IPS-15b (cell line): ENCODE measurements at regions not wholly inside any gene's neighbourhood (a gene's known extent, or its start where the extent isn't known, plus 50 kb on each side); places are given as distances from the start of the nearest gene placed in this dataset.

Experiments used
- H3K27me3 ChIP-seq: one replicate; pipeline ENCODE4 v1.6.1; 2013; ENCODE audit warnings: low read length; ENCODE audit not compliant: control insufficient read depth, insufficient read depth
- H3K36me3 ChIP-seq: one replicate; pipeline ENCODE4 v1.6.1; 2013; ENCODE audit warnings: low read length; ENCODE audit not compliant: control insufficient read depth, insufficient read depth
- H3K4me1 ChIP-seq: one replicate; pipeline ENCODE4 v1.6.1; 2013; ENCODE audit warnings: mild to moderate bottlenecking, low read length; ENCODE audit not compliant: control insufficient read depth, insufficient read depth
- H3K4me3 ChIP-seq: one replicate; pipeline ENCODE4 v1.5.1; 2013; ENCODE audit warnings: low read depth, low read length
- H3K9ac ChIP-seq: one replicate; pipeline ENCODE4 v1.6.1; 2013; ENCODE audit warnings: low read depth, mild to moderate bottlenecking, low read length
- H3K9me3 ChIP-seq: one replicate; pipeline ENCODE4 v1.6.1; 2013; ENCODE audit warnings: mild to moderate bottlenecking, low read length; ENCODE audit not compliant: control insufficient read depth, insufficient read depth

GRCh38 chr4:121457278-121457875, 76.6 kb upstream of the QRFPR start:
- H3K27me3 ChIP-seq, result no peaks in the 10 kb centered on the region

GRCh38 chr4:121455285-121455684, 74.5 kb upstream of the QRFPR start:
- peaks cover 6% of the 10 kb centered on the region for H3K4me1 ChIP-seq
- H3K9me3 ChIP-seq, result no peaks in the 10 kb centered on the region
- no peak overlapping the region for H3K4me3 ChIP-seq
- H3K9ac ChIP-seq, result no peak overlapping the region
- no peaks in the 10 kb centered on the region for H3K27me3 ChIP-seq
- no peaks in the 10 kb centered on the region for H3K36me3 ChIP-seq

More at GRCh38 chr4:121457278-121457875, 76.6 kb upstream of the QRFPR start:
- Histone ChIP-seq H3K9ac (no peak overlapping the region), H3K4me3 (no peak overlapping the region), H3K36me3 (no peaks in the 10 kb centered on the region), H3K4me1 (peaks cover 6% of the 10 kb centered on the region), H3K9me3 (no peaks in the 10 kb centered on the region)

- Histone ChIP-seq H3K27me3 (no peaks in the 10 kb centered on the region), H3K4me1 (peaks cover 6% of the 10 kb centered on the region), H3K4me3 (no peak overlapping the region), H3K9ac (peak overlapping the region; percentile 27), H3K36me3 (no peaks in the 10 kb centered on the region), H3K9me3 (no peaks in the 10 kb centered on the region)
These were observed 73.6 kb upstream of the QRFPR start for GRCh38 chr4:121454251-121454979.

- Histone ChIP-seq H3K9ac (no peak overlapping the region), H3K4me3 (no peak overlapping the region), H3K4me1 (peaks cover 6% of the 10 kb centered on the region), H3K9me3 (no peaks in the 10 kb centered on the region), H3K36me3 (no peaks in the 10 kb centered on the region), H3K27me3 (no peaks in the 10 kb centered on the region)
These were observed 70.5 kb upstream of the QRFPR start for GRCh38 chr4:121451310-121451709.

- no peak overlapping the region for H3K9ac ChIP-seq
- H3K9me3 ChIP-seq, result no peaks in the 10 kb centered on the region
- H3K4me3 ChIP-seq, result no peak overlapping the region
- no peaks in the 10 kb centered on the region for H3K27me3 ChIP-seq
- H3K4me1 ChIP-seq, result peaks cover 1% of the 10 kb centered on the region
- H3K36me3 ChIP-seq, result no peaks in the 10 kb centered on the region
These were observed 68.6 kb upstream of the QRFPR start for GRCh38 chr4:121449416-121449815.

GRCh38 chr4:121448231-121448630, 67.4 kb upstream of the QRFPR start:
- H3K9me3 ChIP-seq, result no peaks in the 10 kb centered on the region
- H3K36me3 ChIP-seq, result no peaks in the 10 kb centered on the region
- no peaks in the 10 kb centered on the region for H3K4me1 ChIP-seq

GRCh38 chr4:121439669-121440068, 58.9 kb upstream of the QRFPR start:
- Histone ChIP-seq H3K4me1 (no peaks in the 10 kb centered on the region), H3K36me3 (no peaks in the 10 kb centered on the region), H3K9me3 (no peaks in the 10 kb centered on the region), H3K27me3 (no peaks in the 10 kb centered on the region), H3K4me3 (no peak overlapping the region), H3K9ac (no peak overlapping the region)

More at GRCh38 chr4:121448231-121448630, 67.4 kb upstream of the QRFPR start:
- H3K4me3 ChIP-seq, result no peak overlapping the region
- H3K27me3 ChIP-seq, result no peaks in the 10 kb centered on the region
- no peak overlapping the region for H3K9ac ChIP-seq
